NCI-H446 treated with DMSO at 0.1 percent for 48 hours (cell line): ENCODE measurements at regions not wholly inside any gene's neighbourhood (a gene's known extent, or its start where the extent isn't known, plus 50 kb on each side); places are given as distances from the start of the nearest gene placed in this dataset.

Experiments
- DNase-seq: peaks from one replicate; lab custom pipeline; 2025; lab: John Stamatoyannopoulos, UW

DNA sequence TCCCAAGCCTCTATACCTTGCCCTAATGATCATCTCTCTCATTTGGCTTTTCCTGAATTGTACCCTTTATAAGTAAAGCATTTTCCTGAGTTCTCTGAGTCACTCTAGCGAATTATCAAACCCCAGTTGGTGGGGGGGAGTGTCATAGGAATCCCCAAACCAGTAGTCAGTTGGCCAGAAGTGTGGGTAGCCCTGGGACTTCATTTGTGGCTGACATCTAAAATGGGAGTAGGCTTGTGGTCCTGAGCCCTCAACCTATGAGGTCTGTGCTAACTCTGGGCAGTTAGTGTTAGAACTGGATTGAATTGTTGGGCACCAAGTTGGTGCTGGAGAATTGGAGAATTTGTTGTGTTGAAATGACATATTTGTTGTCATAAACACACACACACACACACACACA, 91.3 kb downstream of the BBS10 start:
- no peak for DNase-seq

DNA sequence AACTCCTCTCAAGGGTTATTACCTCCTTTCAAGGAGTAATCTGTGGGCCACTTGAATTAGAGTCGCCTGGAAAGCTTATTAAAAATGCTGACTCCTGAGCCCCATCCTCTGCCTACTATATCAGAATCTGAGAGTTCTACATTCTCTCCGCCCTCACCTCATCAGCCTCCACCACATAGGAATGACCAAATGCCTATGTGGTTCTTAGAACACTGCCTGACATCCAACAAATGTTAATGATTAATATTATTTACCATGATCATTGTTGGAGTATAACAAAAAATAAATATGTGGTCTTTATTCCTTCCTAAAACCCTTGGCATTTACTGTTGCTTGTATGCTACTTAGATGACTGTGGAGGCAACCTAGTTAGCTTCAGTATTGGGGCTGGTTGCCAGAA, 91.9 kb downstream of the BBS10 start:
- DNase-seq: no peak

DNA sequence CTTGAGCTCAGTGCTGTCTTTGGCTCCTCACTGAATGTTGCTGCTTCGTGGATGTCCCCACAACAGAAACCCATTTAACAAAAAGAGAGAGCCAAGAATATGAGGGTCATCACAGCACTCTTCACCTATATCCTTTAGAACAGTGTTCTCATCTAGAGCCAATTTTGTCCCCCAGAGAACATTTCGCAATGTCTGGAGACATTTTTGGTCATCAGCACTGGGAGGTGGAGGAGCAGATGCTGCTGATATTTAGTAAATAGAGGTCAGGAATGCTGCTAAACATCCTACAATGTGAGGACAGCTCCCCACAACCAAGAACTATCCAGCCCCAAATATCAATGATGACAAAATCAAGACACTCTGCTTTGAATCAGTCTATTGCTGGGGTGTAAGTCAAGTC, 92.5 kb downstream of the BBS10 start:
- no peak for DNase-seq

DNA sequence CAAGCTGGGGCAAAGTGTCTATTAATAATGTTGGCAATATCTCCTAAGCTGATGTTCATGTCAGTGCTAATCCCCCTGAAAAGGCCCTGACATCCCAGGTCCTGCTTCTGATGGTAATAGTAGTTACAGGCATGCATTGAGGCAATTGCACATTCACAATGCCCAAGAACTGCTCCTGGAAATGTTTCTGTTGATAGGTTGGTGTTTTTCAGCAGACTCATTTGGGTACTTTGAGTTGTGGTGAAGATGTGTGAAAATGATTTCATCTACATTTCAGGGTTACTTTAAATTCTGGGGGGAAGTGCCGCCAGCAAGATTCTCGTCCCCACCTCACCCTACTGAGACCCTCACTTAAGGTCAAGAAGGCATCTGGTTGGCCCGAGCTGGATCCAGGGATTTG, 92.9 kb downstream of the BBS10 start:
- no peak for DNase-seq

DNA sequence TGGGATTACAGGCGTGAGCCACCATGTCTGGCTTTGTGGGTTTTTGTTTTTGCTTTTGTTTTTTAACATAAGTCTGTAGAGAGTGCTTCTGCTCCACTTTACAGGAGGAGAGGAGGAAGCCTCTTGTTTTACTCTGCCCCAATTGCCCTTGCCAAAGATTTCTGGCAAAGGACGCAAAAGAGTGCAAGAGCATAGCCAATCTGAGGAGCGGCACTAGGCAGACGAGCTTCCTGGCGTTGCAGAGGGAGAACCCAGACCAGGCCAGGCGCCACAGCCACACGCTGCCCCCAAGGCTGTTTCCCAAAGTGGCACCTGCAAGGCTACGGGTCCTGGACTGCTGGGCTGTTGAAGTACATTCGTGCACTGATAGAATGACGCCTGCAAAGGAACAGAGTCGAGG, 96.2 kb downstream of the BBS10 start:
- DNase-seq: peak; percentile 51

DNA sequence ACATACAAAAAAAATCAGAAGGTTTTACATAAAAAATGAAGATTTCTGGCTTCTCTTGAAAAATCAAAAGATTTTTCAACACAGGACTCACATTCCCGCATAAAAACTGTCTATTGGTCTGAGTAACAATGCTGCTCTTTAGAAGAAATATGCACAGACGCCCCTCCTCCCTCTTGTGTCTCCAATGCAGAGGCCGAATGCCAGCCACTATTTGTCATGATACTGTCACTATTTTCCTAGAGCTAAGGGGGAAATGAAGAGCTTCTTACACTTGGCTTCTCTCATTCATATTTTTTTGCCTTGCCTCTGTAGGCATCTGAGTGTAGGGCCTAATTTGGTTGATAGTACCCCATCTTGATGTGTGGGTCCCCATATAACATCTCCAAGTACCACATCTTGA, 98.0 kb downstream of the BBS10 start:
- no peak for DNase-seq

DNA sequence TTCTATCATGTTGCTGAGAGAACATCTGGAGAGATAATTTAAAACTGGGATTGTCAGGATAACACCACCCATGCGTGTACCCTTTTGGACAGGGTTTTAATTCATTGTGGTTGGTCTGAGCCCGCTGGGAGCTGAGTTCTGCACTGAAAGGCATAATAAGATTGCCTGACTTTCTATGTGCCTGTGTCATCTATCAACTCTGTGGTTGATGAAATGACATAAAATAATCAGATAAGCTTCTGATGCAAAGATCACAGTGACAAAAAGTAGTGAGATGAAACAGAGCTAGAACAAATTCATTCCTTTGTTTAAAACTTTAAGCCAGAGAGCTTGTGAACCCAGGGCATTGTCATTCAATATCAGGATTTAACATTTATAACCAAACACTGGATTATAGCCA, 98.7 kb downstream of the BBS10 start:
- no peak for DNase-seq

DNA sequence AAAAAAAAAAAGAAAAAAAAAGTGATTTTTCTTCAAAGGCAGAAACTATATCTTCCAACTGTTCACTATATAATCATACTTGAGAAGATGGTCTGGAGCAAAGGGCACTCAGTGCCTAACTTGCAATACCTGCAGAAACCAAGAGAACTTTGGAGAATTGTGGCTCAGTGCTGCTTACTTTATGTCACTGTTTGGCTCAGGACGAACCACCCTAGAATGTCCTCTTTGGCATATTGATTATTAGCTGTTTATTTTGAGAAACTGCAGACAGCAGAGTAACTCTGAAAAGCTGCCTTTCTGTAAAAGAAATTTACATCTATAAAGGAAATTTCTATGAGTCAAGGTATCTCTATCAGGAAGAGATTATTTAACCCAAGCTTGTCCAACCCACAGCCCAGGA, 100.2 kb downstream of the BBS10 start:
- DNase-seq: no peak

DNA sequence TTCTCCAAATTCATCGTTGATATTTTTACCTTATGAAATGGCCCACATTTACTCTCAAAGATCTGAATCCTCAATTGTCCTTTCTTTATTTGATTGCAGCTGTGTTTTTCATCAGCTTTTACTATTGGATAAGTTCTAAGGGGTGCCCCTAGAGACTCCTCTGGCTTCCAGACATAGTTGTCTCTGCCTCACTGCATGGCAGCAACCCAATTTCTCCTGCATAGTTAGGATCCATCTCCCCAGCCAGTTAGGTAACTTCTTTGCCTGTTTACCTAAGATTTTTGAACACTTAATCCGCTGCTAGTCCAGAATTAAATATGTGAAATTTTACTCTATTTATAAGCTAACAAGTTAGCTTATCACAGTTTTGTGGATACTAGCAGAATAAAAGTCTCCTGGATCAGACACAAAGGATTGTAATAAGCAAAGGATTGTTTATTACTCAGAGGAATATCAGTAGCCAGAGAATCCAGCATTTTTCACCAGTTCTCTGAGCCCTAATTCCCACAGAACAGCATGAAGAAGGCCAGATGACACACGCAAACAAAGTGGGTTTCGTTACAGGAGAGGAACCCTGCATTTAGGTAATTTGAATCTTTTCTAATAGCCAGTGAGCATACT, 101.1 kb downstream of the BBS10 start:
- no peak for DNase-seq

DNA sequence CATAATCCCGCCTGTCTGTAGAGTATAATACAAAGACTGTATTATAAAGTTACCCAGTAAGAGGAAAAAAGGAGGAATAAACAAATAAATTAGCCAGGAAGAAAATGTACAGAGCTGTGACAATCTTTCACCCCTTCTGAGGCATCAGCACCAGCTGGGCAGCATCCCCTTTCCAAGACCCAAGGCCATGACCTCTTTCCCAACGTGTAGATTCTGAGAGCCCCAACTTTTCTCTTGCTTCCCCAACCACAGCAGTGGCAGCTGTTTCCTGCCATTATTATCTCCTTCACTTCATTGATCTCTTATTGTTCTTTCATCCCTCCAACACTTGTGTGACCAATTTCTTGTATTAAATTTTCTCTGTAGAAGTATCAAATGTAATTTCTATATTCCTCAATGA, 101.6 kb downstream of the BBS10 start:
- no peak for DNase-seq

DNA sequence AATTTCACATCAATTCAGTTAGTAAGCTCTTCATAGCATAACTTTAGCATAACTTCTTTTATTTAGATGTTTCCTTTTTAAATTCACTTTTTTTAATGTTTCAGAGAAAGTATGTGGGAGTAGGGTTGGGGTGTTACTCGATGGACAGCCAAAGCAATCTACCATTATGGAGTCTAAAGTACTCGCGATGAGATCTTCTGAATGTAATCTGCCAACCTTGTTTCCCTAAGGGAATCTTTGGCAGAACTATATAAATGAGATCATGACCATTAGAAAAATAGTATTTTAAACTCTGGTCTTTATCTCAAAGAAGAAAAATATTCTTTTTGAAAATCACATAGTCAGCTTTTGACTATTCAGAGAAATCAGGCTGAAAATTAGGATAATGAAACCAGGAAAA, 103.9 kb downstream of the BBS10 start:
- no peak for DNase-seq

DNA sequence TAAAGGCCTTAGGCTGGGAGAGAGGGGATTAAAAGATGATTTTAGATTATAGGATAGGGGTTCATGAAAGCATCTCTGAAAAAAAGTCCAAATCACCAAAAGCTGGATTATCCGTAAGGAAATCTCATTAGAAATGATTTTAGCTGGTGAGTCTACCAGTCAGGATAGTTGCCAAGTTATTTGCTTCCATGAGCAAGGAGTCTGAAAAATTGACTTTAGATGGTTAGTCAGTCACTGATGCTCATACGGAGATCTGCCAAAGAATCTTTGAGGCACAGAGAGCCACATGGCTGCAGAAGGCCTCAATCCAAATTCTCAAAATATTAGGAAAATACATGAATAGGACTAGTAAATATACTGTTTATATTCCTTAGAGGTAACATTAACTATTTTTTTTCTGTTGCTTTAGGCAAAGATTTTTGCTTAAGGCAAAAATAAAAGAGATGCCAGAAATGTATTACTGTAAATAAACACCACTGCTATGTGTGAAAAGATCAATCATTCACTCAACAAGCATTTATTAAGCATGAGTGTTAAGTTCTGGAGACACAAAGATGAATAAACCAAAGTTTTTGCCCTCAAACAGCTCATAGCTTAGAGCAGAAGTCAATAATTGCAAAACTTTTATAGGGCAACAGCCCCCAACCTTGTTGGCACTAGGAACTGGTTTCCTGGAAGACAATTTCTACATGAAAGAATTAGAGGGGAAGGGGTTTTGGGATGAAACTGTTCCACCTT, 105.2 kb downstream of the BBS10 start:
- peak; percentile 86 for DNase-seq

DNA sequence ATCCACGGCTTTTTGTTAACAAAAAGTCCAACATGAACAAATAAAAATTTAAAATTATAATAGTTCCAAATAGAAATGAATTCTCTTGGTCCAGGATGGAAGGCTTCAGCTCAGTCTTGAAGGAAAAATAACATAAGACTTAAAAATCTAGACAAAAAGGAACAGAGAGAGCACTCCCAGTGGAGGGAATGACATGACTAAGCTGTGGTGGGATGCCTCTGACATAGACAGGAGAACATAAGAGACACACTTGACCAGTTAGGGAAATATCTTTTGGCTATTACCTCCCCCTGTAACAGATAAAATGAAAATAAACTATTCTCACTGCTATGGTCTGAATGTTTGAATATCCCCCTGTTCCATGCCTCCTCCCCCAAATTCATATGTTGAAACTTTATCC, 106.8 kb downstream of the BBS10 start:
- no peak for DNase-seq

DNA sequence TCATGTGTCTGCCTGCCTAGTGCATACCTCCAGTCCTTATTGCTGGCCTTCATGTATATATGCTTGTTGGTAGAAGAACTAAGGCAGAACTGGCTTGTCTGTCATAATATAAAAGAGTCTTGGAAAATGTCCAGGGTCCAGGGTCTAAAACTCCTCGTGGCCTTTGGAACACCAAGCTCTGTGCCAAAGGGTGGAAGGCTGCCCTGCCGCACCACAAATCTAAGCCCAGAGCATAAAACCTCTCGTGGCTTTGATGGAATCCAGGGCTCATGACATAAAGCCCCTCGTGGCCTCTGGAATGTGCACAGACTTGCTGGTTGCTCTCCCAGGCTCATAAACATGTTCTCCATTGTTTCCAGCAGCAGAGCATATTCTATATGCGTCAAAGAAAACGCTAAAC, 107.9 kb downstream of the BBS10 start:
- DNase-seq: no peak

DNA sequence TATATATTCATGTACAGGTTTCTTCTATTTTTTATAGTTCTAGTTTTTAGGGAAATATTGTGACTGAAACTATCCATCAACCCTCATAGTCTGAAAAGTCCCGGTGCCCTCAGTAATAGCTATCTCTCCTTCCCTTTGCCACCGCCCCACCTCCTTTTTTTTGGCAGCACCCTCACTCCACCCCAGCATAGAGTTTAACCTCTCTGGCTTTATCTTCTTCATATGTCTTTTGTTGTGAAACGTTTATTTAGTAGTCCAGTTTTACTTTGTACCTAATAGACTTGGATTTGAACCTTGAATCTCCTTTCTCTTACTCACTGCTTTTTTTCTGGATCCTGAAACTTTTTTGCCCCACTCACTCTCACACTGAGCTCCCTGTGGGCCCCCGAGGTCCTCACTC, 109.5 kb downstream of the BBS10 start:
- no peak for DNase-seq

DNA sequence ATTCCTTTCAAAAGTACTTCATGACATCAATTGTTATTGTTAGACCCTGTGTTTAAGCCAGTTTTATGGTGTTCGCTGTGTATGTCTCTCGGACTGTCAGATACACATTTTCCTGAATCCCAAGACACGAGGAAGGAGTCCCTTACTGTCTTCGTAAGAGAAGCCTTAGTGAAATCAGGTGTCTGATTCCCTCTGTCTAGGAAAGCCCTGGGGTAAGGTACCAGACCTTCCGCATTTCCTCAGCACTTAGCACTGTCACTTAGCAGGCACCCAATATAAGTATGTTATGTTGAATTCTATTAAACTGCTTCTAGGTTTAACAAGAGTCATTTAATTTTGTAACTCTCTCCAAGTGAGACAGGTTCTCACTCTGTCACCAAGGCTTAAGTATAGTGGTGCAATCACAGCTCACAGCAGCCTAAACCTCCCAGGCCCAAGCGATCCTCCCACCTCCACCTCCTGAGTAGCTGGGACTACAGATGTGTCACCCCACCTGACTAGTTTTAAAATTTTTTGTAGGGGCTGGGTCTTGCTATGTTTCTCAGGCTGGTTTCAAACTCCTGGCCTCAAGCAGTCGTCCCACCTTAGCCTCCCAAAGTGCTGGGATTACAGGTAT, 111.0 kb downstream of the BBS10 start:
- DNase-seq: no peak

DNA sequence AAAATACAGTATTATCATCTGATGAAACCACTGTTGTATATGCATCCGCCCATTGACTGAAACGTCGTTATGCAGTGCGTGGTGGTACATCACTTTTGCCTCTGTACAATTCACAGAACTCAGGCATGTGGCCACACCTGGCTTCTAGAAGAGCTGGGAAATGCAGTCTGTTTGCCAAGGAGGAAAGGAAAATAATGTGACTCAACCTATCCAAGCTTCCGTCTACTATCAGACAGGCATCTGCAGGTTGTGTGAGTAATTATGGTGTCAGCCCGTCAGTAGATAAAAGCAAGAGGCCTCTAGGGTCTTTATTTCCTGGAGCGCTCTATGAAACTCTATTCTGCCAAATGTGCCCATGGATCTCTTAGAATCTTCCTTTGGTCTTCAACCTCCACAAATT, 111.6 kb downstream of the BBS10 start:
- no peak for DNase-seq

DNA sequence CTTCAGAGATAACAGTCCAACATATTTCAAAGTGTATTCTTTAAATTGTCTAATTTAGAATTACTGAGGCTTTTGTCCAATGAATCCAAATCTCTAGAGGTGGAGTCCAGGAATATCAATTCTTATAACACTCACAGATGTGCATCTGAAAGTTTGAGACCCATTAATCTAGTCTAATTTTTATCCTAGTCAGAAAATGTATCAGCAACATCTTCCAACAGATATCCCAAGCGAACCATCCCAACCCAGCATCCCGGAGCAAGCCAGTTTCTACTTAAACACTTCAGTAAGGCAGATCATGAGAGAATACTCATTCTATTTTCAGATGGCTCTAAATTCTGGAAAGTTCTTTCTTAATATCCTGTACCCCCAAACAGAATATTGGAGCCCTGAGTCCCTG, 113.5 kb downstream of the BBS10 start:
- DNase-seq: no peak

DNA sequence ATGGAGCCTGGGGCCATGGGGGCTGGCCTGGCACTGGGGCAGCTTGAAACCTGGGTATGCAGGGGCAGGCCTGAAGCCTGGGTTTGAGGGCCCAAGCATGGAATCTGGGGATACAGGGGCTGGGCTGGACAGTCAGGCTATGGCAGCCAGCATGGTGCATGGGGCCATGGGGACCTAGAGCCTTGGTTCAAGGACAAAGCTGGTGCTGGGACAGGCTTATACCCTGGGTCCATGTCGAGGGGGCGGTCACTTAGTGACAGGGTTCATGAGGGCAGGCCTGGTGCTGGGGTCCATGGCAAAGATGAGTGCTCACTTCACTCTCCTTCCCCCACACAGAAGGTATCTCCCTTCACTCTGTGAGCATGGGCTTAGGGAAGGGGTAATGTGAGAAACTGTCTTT, 116.2 kb downstream of the BBS10 start:
- no peak for DNase-seq

DNA sequence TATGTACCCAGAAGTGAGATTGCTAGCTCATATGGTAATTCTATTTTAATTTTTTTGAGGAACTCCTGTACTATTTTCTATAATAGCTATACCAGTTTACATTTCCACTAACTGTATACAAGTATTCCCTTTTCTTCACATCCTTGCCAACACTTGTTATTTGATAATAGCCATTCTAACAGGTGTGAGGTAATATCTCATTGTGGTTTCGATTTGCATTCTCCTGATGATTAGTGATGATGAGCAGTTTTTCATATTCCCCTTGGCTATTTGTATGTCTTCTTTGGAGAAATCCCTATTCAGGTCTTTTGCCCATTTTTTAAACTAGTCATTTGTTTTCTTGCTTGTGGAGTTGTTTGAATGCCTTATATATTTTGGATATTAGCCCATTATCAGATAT, 121.3 kb downstream of the BBS10 start:
- DNase-seq: no peak

DNA sequence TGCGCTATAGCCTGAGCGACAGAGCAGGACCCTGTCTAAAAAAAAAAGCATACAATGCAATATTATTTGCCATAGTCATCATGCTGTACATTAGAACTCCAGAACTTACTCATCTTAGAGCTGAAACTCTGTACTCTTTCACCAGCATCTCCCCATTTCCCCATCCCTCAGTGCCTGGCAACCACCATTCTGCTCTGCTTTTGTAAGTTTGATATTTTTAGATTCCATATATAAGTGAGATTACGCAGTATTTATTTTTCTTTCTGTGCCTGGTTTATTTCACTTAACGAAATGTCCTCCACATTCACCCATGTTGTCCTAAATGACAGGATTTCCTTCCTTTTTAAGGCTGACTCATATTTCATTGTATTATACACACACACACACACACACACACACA, 121.8 kb downstream of the BBS10 start:
- no peak for DNase-seq

DNA sequence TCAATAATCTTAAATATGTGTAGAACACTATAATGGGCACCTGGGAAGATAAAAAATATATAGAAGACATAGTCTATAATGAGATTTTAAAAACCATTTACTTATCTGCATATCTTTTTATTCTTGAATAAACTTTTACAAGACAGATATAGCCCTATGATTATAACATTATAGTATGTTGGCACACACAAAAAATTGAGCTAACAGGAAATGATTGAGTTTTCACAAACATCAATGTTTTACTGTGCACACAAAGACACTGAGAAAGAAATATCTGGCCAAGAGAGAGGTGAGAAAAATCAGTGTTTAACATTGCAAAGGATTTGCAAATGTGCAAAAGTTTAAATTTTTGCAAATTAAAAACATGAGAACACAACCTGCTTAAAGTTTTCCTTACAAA, 124.3 kb downstream of the BBS10 start:
- DNase-seq: no peak

DNA sequence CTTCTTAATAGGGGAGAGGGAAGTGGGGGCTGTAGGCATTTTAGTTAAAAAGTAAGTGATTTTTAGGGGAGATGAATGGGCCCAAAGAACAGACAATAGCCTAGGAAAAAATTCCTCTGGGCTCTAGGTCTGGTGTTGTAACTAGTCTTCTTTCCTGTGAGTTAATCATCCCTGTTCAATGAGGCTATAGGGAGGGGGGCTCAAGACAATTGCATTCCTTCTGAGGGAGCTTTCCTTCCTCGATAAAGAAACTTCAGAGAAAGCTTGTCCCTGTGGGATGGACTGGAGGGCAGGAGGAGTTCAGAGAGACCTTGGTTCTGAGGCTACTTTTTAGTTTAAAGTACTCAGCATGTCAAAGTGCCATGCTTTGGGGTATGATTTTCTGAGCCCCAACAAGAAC, 127.2 kb downstream of the BBS10 start:
- DNase-seq: no peak

DNA sequence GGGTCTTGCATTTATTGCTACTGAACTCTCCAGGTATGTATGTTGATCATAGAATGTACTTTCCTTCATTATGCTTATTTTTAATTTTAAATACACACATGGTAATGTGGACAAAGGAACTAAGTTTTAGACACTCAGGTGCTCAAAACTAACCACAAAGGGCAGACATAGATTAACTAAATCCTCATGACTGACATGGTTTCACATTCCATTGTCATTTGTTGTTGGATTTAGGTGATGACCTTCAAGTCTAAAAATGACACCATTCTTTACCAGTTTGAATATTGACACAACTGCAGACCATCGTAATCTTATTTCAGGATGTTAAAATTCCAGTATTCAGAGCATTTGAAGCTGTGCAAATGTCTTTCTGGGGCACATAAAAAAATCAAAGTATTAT, 128.4 kb downstream of the BBS10 start:
- DNase-seq: no peak
